HG02623 (cell line): ENCODE measurements at regions not wholly inside any gene's neighbourhood (a gene's known extent, or its start where the extent isn't known, plus 50 kb on each side); places are given as distances from the start of the nearest gene placed in this dataset.
"Not testable (repeated sequence)": the region's sequence is repeated elsewhere in the genome, so short reads cannot be mapped to it uniquely, and the experiment has no call there.

Source experiments
- ATAC-seq: cut with Tn5 transposase; IDR thresholded peaks from one replicate; pipeline ENCODE4 v1.9.1; 2021; ENCODE audit warnings: moderate library complexity; ENCODE audit not compliant: unreplicated experiment

GRCh38 chr3:65004795-65005295 is 317.0 kb upstream of the ADAMTS9 start:
- ATAC-seq = no peak

- no peak for ATAC-seq
Measured at GRCh38 chr3:65004306-65004705, 316.5 kb upstream of the ADAMTS9 start.

- ATAC-seq = not testable (repeated sequence)
Measured at GRCh38 chr3:65001119-65001518, 313.3 kb upstream of the ADAMTS9 start.

GRCh38 chr3:64998317-64998716 is 310.5 kb upstream of the ADAMTS9 start:
- no peak for ATAC-seq

- ATAC-seq = no peak
Measured at GRCh38 chr3:64995857-64996551, 308.2 kb upstream of the ADAMTS9 start.

- ATAC-seq = no peak
Measured at GRCh38 chr3:64993781-64994180, 306.0 kb upstream of the ADAMTS9 start.

GRCh38 chr3:64992530-64993285 is 304.9 kb upstream of the ADAMTS9 start:
- ATAC-seq = no peak

GRCh38 chr3:64988188-64988587 is 300.4 kb upstream of the ADAMTS9 start:
- ATAC-seq = no peak

GRCh38 chr3:64987726-64988125 is 299.9 kb upstream of the ADAMTS9 start:
- no peak for ATAC-seq

GRCh38 chr3:64985072-64985471 is 297.3 kb upstream of the ADAMTS9 start:
- ATAC-seq = no peak

GRCh38 chr3:64983583-64984359 is 296.0 kb upstream of the ADAMTS9 start:
- ATAC-seq = no peak

GRCh38 chr3:64977308-64978100 is 289.7 kb upstream of the ADAMTS9 start:
- ATAC-seq = no peak

GRCh38 chr3:64976456-64976855 is 288.7 kb upstream of the ADAMTS9 start:
- no peak for ATAC-seq

GRCh38 chr3:64975147-64975546 is 287.3 kb upstream of the ADAMTS9 start:
- ATAC-seq = no peak

GRCh38 chr3:64974401-64974800 is 286.6 kb upstream of the ADAMTS9 start:
- ATAC-seq = no peak

- ATAC-seq = no peak
Measured at GRCh38 chr3:64972793-64973192, 285.0 kb upstream of the ADAMTS9 start.

GRCh38 chr3:64971602-64972001 is 283.8 kb upstream of the ADAMTS9 start:
- no peak for ATAC-seq

- no peak for ATAC-seq
Measured at GRCh38 chr3:64970634-64971033, 282.8 kb upstream of the ADAMTS9 start.

GRCh38 chr3:64961301-64961700 is 273.5 kb upstream of the ADAMTS9 start:
- no peak for ATAC-seq

- no peak for ATAC-seq
Measured at GRCh38 chr3:64958199-64958843, 270.5 kb upstream of the ADAMTS9 start.
